ENCODE measurements at regions not wholly inside any gene's neighbourhood (a gene's known extent, or its start where the extent isn't known, plus 50 kb on each side); places are given as distances from the start of the nearest gene placed in this dataset.

- Histone ChIP-seq H3K4me1 (ENCODE audit: control insufficient read depth, insufficient read depth, low read length) (0 out of 2 replicates have a peak, but pooled peaks cover 5% of the 10 kb centered on the region), H3K27ac (ENCODE audit: extremely low read depth, low read depth, low read length) (no peak overlapping the region), H3K9me3 (ENCODE audit: control insufficient read depth, insufficient read depth, low read depth, low read length) (no peaks in the 10 kb centered on the region), H3K36me3 (ENCODE audit: control insufficient read depth in 2 of 2, insufficient read depth in 1 of 2, low read length in 2 of 2) (no peaks in the 10 kb centered on the region), H3K4me3 (ENCODE audit: low read depth, low read length) (no peak overlapping the region)
- ChIA-PET CTCF (no interaction called here), POLR2A (interaction anchor here (0.6 kb wide), 1 partner anchor 299 kb away, joined by 3 read pairs; no protein-coding TSS in a partner anchor)
- TF ChIP-seq ZNF416 (tag by site-specific recombination; IDR thresholded peaks at IDR 0.05) (no peak), MEIS1 (CRISPR knock-in tag; IDR thresholded peaks at IDR 0.05; ENCODE audit: borderline replicate concordance) (no peak)
Observed at GRCh38 chr2:45214550-45214949, 205.3 kb upstream of the SIX2 start.

DNA sequence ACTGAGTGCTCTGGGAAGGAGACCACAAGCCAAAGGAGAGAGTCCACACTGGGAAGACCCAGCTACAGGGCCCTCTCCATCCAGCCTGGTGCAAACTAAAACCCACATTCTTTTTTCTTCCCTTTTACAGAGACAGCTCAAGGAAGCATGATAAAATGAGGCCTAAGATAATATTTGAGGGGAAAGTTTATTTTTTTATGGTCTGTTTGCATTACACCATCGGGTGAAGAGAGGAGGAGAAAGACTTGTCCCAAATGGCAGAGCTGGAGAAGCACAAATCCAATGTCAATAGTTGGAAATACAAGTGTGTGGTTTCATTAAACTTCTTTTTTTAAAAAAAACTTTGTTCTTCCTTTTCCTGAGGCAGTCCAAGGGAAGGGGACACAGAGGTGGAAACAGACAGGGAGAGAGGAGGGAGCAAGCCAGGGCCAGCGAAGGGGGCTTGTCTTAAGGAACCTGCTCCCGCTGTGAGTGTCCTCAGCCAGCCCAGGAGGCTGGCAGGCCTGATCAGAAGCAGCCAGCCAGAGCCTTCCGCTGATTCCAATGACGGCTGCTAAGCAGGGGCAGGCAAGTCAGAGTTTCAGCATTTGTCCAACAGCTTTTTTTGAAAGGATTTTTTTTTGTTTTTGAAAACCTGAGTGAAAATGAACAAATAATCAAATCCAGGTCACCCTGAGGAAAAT, 203.8 kb upstream of the SIX2 start:
- no peak for TF ChIP-seq ZNF596 (tag by site-specific recombination; IDR thresholded peaks at IDR 0.05)
- no peak for TF ChIP-seq OSR2 (tag by site-specific recombination; IDR thresholded peaks at IDR 0.05)
- no peak for TF ChIP-seq BCL11B (tag by site-specific recombination; IDR thresholded peaks at IDR 0.05; ENCODE audit: low read depth)
- TF ChIP-seq ZNF510 (tag by site-specific recombination; IDR thresholded peaks at IDR 0.05; ENCODE audit: insufficient replicate concordance), result no peak
- no peak for TF ChIP-seq IKZF3 (tag by site-specific recombination; IDR thresholded peaks at IDR 0.05)
- TF ChIP-seq, protein P1, sequence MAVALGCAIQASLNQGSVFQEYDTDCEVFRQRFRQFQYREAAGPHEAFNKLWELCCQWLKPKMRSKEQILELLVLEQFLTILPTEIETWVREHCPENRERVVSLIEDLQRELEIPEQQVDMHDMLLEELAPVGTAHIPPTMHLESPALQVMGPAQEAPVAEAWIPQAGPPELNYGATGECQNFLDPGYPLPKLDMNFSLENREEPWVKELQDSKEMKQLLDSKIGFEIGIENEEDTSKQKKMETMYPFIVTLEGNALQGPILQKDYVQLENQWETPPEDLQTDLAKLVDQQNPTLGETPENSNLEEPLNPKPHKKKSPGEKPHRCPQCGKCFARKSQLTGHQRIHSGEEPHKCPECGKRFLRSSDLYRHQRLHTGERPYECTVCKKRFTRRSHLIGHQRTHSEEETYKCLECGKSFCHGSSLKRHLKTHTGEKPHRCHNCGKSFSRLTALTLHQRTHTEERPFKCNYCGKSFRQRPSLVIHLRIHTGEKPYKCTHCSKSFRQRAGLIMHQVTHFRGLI (tag by site-specific recombination; IDR thresholded peaks at IDR 0.05), result no peak
- TF ChIP-seq, protein P2, sequence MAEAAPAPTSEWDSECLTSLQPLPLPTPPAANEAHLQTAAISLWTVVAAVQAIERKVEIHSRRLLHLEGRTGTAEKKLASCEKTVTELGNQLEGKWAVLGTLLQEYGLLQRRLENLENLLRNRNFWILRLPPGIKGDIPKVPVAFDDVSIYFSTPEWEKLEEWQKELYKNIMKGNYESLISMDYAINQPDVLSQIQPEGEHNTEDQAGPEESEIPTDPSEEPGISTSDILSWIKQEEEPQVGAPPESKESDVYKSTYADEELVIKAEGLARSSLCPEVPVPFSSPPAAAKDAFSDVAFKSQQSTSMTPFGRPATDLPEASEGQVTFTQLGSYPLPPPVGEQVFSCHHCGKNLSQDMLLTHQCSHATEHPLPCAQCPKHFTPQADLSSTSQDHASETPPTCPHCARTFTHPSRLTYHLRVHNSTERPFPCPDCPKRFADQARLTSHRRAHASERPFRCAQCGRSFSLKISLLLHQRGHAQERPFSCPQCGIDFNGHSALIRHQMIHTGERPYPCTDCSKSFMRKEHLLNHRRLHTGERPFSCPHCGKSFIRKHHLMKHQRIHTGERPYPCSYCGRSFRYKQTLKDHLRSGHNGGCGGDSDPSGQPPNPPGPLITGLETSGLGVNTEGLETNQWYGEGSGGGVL (tag by site-specific recombination; IDR thresholded peaks at IDR 0.05), result no peak
- no peak for TF ChIP-seq ZNF521 (tag by site-specific recombination; IDR thresholded peaks at IDR 0.05)
- no peak for TF ChIP-seq ZNF223 (tag by site-specific recombination; IDR thresholded peaks at IDR 0.05)
- TF ChIP-seq, protein P3, sequence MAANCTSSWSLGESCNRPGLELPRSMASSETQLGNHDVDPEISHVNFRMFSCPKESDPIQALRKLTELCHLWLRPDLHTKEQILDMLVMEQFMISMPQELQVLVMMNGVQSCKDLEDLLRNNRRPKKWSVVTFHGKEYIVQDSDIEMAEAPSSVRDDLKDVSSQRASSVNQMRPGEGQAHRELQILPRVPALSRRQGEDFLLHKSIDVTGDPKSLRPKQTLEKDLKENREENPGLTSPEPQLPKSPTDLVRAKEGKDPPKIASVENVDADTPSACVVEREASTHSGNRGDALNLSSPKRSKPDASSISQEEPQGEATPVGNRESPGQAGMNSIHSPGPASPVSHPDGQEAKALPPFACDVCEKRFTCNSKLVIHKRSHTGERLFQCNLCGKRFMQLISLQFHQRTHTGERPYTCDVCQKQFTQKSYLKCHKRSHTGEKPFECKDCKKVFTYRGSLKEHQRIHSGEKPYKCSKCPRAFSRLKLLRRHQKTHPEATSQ (tag by site-specific recombination; IDR thresholded peaks at IDR 0.05), result no peak
- TF ChIP-seq, protein P4, sequence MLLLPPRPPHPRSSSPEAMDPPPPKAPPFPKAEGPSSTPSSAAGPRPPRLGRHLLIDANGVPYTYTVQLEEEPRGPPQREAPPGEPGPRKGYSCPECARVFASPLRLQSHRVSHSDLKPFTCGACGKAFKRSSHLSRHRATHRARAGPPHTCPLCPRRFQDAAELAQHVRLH (tag by site-specific recombination; IDR thresholded peaks at IDR 0.05), result no peak
- no peak for TF ChIP-seq ZBTB10 (tag by site-specific recombination; IDR thresholded peaks at IDR 0.05)
- no peak for TF ChIP-seq BCL11A (tag by site-specific recombination; IDR thresholded peaks at IDR 0.05; ENCODE audit: low read depth)
- no peak for TF ChIP-seq AEBP2 (tag by site-specific recombination; IDR thresholded peaks at IDR 0.05; ENCODE audit: borderline replicate concordance)
- no peak for TF ChIP-seq GLI2 (tag by site-specific recombination; IDR thresholded peaks at IDR 0.05; ENCODE audit: borderline replicate concordance, low read depth)
- TF ChIP-seq YY2 (tag by site-specific recombination; IDR thresholded peaks at IDR 0.05), result no peak
- no peak for TF ChIP-seq ZNF404 (tag by site-specific recombination; IDR thresholded peaks at IDR 0.05)
- no peak for TF ChIP-seq ZNF366 (tag by site-specific recombination; conservative IDR thresholded peaks at IDR 0.05)
- Histone ChIP-seq H3K4me3 (ENCODE audit: low read depth, low read length) (no peak overlapping the region), H3K9me3 (ENCODE audit: control insufficient read depth, insufficient read depth, low read depth, low read length) (no peaks in the 10 kb centered on the region), H3K27ac (ENCODE audit: extremely low read depth, low read depth, low read length) (no peak overlapping the region), H3K36me3 (ENCODE audit: control insufficient read depth in 2 of 2, insufficient read depth in 1 of 2, low read length in 2 of 2) (no peaks in the 10 kb centered on the region), H3K4me1 (ENCODE audit: control insufficient read depth, insufficient read depth, low read length) (0 out of 2 replicates have a peak, but pooled peaks cover 9% of the 10 kb centered on the region)
- POLR2A ChIA-PET, result no interaction called here
- CTCF ChIA-PET, result no interaction called here
